HG03558 (cell line): ENCODE measurements at regions not wholly inside any gene's neighbourhood (a gene's known extent, or its start where the extent isn't known, plus 50 kb on each side); places are given as distances from the start of the nearest gene placed in this dataset.

Experiments
- ATAC-seq: cut with Tn5 transposase; IDR thresholded peaks from one replicate; pipeline ENCODE4 v1.9.1; 2021; ENCODE audit warnings: moderate number of reproducible peaks; ENCODE audit not compliant: unreplicated experiment; ENCODE audit errors: extremely low read depth

DNA sequence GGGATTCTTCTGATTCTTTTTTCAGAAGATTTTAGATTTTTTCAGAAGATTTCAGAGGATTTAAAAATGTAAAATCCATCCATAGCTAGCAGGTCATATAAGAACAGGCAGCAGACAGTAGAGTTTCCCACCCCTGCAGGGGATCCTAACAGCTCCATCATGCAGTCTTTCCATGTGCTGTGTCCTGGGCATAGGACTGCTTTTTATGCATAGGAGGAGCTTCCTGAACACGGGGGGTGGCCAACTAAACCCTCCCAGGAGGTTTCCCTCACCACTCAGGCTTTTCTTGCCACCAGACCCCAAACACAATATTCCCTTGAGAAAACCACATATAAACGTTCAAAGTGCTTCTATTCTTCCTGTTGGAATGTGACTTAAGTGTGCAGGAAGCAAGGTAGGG is 90.1 kb upstream of the TNR start:
- no peak for ATAC-seq

DNA sequence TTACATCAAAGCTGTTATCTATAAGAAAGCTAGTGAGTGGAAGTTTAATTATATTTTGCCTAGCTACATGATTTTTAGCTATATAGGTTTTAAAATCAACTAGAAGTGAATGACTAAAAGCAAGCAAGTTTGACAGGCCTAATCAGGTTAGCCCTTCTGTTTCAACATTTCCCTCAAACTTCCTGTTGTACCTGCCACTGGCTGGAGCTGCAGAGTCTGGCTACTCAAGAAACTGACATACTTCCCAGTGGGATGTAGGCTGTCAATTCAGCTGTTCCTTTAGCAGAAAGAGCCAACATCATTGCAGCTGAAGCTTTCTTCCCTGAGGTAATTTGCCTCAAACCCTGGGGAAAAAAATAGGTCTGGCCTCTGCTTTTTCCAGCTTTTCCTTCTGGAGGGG is 87.1 kb upstream of the TNR start:
- no peak for ATAC-seq

DNA sequence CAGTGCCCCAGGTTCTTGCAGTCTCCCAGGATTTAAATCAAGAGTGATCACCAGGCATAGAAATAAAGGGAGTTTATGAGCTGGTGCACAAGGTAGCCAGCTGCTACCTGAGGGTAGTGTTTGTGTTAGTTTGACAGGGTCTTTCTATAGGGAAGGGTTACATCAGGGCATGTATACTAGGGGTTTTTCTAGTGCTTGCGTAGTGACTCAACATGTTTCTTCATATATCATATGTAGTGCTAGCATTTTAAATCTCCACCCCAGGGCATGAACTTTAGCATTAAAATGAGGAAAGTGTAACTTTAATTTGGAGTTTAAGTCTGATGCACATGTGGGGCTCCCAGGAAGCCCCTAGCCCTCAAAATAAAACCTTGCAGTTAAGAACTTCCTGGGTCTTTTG is 86.5 kb upstream of the TNR start:
- ATAC-seq, result no peak

DNA sequence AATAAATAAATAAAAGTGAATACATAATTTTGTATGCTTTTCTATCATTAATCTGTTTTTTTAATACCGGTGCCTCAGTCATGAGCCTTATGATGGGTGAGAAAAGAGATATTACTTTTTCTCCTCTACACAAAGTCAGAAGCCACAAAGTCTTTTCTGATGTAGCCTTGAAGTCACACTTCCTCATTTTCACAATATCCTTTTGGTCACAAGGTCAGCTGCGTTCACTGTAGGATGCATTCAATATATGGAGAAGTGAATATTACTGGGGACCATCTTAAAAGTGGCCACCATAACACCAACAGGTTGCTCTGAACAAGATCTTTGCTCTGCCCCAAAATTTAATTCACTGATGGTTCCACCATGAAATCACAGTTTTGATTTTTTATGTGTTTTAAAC is 83.3 kb upstream of the TNR start:
- no peak for ATAC-seq

DNA sequence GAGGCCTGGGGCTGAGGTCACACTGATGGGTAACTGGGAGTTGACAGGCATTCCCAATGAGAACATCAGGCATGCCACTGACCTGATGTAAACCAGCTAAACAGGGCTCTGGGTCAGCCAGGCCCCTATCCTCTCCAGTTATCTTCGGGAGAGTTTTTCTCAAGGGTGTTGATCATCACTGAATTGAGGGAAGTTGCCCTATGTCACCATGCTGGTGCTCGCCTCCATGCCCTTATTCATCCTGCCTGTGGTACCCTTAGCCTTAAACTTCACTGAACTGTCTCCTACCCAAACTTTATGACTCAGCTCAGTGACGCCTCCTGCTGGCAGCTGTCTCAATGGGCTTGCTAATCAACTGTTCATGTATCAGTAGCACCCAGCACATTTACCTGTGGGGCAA is 80.7 kb upstream of the TNR start:
- ATAC-seq, result no peak

DNA sequence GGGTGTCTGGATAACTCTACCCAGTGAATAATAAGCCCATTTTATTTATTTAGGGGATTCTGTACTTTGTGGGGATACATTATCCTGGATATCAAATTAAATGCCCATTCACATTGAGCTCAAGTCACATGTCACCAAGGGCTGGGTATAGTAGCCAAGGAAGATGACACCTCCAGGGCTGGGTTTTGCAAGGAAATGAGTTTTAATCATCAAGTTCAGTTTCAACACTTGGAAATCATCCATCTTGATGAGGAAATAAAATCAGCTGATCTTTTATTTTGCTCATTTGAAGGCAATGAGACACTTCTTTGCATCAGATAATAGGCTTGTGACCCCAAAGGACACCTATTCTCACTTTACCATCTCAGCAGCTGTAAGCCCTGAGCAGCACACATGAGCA is 80.0 kb upstream of the TNR start:
- ATAC-seq, result no peak

DNA sequence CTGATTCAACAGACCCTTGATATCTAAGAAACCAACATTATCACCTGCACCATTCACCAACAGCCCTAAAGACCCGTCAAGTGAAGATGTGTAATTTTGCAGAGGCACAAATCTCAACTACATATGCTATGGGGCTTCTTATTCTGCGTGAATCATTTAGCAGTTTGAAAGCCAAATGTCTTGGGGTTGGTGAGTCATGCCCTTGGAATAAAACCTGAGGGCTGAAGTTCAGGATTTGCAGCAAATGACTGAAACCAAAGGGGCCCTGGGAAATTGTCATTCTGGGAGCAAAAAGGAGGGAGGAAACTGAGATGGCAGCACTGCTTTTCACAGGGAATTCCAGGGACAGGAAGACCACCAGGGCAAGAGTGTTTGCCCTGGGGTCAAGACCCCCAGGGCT is 79.2 kb upstream of the TNR start:
- no peak for ATAC-seq

DNA sequence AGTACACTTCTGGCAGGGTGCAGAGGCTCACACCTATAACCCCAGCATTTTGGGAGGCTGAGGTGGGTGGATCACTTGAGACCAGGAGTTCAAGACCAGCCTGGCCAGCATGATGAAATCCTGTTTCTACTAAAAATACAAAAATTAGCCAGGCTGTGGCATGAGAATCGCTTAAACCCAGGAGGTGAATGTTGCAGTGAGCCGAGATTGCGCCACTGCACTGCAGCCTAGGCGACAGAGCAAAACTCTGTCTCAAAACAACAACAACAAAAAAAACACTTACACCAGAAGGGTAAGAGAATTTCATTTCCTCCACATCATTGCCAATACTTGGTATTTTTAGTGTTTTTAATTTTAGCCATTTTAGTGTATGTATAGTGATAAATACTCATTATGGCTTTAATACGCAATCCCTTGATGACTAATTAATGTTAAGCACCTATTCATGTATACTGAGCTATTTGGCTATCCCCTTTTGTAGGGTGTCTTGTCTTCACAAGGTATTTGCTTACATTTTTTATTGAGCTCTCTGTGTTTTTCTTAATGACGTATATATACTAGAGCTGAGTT is 77.1 kb upstream of the TNR start:
- no peak for ATAC-seq

DNA sequence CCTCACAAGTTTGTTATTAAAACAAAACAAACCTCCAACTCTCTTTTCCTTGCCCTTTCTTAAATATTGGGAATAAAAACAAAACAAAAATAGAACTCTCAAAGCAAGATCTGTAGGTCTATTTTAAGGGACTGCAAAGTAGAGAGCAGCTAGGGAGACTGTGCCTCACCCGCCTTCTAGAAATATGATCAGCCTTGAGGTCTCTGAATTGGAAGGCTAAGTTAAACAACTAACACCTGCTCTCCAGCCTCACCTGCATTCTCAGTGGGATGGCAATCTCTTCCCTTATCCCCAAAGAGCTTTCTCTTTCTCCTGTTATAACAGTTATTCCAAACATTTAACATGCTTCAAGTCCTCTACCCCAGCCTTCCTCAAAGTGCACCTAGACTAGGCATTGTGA is 75.5 kb upstream of the TNR start:
- ATAC-seq, result no peak

DNA sequence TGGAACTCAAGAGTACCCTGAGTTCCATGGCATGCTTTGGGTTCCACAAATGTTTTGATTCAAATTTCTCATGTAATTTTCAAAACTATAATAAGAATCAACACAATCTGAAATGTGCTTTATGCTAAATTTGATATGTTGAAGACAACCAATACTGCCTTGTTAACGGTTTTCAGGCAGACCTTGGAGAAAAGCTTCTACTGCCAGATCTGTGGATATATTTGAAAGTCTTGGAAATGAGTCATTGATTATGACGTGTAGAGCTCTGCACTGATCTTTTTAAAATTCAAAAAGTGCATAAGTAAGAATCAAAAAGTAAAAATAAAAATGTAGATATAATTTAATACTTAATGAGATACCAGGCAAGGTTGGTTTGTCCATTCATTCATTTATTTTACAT is 74.0 kb upstream of the TNR start:
- ATAC-seq, result no peak

DNA sequence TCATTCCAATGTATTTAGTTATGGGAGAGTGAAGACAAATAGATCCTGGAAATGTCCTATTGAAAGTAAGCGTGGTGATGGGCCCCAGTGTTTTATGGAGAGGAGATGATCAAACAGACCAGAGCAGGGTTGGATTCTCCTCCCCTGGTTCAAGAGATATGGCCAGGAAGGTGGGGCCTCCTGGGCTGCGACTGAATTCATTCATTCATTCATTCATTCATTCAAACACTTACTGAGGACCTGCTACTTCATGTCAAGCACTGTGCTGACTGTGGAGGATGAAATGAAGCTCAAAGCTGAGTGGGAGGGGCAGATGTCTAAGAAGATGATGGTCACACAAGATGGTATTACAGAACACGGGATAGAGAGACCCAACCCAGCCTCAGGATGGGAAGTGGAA is 71.5 kb upstream of the TNR start:
- ATAC-seq, result no peak

DNA sequence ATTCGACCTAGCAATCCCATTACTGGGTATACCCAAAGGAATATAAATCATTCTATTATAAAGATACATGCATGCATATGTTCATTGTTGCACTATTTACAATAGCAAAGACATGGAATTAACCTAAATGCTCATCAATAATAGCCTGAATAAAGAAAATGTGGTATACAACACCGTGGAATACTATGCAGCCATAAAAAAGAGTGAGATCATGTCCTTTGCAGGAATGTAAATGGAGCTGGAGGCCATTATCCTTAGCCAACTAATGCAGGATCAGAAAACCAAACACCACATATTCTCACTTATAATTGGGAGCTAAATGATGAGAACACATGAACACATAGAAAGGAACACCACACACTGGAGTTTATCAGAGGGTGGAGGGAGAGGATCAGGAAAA is 69.5 kb upstream of the TNR start:
- no peak for ATAC-seq

DNA sequence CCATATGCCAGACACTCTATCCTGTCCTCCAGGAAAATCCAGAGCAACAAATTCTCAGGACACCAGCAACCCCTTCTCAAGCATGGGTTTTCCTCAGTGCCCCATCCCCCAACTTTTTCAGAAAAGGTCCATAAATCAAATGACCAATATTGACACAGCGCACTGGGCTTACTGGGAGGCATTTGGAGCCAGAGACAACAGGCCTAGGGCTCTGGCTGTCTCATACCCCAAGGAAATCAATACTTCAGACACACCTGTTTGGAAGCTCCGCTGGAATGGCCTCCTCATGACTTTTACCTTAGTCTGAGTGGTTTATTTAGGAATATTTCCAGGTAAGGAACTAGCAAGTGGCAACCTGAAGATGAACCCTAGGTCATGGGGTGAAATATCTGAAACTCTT is 66.9 kb upstream of the TNR start:
- no peak for ATAC-seq

DNA sequence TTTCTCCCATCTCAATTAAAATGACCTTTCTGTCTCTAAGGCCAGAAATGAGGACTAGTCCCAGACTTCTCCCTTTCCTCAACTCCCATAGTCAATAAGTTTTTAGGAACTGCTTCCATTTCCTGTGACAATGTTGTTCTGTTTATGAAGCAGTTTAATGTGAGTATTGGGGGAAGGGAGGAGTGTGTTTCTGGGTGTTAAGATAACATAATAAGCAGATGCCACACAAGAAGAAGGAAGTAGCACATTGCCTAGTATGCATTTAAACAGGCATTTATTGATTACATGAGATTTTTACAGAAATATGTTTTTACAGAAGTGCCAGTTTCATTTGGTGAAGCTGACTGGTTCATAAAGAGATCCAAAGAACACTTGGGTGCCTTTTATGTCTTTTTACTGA is 65.6 kb upstream of the TNR start:
- ATAC-seq, result no peak

DNA sequence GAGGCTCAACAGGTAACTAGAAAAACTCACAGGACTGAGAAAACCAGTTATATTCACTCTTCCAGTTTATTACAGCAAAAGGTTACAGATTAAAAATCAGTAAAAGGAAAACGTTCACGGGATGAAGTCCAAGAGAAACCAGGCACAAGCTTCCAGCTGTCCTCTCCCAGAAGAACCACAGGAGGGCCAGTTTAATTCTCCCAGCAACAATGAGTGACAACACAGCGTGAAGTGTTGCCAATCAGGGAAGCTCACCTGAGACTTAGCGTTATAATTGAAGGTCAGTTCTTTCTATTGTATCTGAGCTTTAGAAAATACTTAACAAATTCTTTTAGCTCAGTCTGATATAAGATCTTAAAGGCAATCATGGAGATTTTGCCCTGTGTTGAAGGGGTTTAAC is 65.2 kb upstream of the TNR start:
- ATAC-seq, result no peak

DNA sequence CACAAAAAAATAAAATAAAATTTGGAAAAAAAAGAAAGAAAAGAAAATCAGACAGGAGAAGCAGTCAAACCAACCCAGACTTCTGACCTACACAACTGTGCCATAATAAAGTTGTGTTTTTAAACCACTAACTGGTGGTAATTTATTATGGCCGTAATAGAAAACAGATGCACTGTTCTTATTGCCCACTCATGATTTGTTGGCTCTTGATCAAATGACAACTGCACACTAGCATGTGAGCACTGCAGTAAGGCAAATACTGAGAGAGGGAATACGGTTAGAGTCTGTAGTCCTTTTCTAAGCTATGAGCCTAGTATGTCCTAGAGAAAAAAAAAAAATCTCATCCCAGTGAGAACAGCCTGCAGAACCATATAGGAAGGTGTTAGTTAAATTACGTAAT is 61.2 kb upstream of the TNR start:
- ATAC-seq, result no peak

DNA sequence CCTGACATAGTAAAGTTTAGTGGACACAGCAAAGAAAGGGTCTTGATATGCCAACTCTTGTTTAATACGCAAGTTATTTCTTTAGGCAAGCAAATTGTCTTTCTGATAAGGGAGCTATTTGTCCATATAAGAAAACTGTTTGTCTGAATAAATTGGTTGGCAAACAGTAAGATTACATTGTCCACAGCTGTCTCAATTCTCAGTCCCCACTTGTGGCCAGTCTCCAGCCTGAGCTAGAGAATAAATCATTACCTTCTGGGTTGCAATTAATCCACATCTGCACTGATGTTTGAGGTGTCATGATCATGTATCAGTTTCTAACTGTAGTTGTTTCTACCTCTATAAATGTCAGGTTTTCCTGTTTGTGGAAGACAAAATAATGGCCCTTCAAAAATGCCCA is 60.0 kb upstream of the TNR start:
- ATAC-seq, result no peak

DNA sequence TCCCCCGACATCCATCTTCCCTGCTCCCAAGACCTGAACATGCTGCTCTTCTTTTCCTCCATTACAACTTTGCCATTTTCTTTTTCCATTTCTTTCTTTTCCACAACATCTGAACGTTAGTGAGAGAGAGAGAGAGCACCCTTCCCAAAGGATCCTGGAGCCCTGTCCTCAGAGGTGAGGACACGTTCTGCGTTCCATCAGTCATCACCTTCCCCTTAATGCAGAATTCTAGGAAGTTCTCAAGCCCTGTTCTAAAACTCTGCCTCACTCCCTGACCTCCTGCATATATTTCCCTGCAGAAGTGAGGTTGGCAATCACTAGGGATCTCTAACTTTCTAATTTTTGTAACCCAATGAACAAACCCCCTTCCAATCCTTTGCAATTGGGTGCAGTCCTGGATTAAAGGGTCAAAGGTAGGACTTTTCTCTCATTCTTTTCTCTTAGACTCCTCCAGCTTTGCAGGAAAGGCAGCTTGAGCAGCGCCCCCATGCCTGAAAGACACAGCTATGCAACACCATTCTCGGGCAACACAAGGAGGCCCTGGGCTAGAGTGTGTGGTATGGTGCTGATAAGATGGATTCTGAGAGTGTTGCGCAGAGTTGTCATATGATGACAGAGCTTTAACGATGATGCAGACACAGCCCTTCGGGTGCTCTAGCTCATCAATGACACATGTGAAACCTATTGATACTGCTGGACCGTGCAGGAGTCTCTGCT is 59.2 kb upstream of the TNR start:
- ATAC-seq, result no peak

DNA sequence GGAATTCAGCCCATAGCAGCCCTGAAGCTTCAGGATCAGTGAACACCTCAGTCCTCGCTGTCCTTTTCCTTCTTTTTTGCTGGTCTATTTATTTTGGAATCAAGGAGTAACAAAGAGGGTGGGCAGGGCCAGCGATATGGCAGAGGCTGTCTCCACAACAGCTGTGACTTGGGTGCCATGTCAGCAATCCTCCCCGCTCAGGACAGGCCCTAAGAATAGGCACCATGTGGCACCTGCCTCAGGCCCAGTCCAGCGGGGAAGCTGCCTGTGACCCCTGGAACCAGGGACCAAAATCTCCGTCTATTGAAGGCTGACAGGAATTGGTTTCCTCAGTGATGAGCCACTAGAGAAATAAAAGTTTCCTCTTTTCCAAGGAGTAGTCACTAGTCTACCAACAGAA is 58.6 kb upstream of the TNR start:
- no peak for ATAC-seq

DNA sequence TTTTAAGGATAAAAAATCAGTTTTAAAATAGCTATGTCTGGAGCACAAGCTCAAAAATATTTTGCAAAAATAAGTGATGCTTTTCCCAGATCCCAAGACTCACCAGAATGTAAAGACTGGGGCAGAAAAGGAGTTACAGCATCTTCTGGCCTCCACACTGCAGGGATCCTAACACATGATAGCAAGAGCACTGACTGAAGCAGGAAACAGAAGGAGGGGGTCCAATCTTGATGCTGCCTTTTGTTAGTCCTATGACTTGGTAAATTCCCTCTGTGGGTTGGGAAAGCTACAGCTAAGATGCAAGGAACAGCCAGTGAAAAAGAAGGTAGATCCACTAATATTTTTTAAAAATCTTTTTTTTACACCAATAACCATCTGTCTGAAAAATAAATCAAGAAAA is 54.2 kb upstream of the TNR start:
- no peak for ATAC-seq

DNA sequence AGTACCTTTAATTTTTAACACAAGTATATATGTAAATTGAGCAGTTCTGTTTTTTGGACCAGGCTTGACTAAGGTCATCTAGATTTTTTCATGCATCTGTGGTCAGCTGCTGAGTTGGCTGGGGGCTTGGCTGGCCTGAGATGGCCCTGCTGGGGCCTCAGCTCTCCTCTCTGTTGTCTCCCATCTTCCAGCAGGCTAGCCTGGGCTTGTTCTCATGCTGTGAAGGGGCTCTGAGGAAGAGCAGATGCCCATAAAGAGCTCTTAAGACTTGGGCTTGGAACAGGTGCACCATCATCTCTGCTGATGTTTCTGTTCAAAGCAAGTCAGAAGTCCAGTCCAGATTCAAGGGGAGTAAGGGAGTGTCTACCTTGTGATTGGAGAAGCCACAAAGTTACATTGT is 51.2 kb upstream of the TNR start:
- ATAC-seq, result no peak

DNA sequence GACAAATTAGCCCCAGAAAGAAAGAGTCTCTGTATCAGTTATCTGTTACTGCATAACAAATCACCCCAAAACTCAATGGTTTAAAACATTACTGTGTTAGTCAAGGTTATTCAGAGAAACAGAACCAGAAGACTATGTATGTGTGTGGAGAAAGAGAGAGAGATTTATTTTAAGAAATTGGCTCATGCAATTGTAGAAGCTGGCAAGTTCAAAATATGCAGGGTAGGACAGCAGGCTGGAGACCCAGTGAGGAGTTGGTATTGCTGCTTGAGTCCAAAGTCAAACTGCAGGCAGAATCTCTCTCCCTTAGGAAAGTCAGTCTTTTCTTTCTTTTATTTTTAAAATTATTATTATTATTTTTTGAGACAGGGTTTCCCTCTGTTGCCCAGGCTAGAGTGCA is 50.2 kb upstream of the TNR start:
- no peak for ATAC-seq
